EH (cell line): ENCODE measurements at regions not wholly inside any gene's neighbourhood (a gene's known extent, or its start where the extent isn't known, plus 50 kb on each side); places are given as distances from the start of the nearest gene placed in this dataset.

Source experiments
- DNase-seq: peaks from one replicate; pipeline ENCODE4 v3.0.0-alpha.2; 2015; ENCODE audit warnings: low read depth

GRCh38 chr12:93015871-93016751, 87.0 kb upstream of the EEA1 start:
- no peak for DNase-seq

GRCh38 chr12:93016752-93017350, 87.8 kb upstream of the EEA1 start:
- no peak for DNase-seq

DNA sequence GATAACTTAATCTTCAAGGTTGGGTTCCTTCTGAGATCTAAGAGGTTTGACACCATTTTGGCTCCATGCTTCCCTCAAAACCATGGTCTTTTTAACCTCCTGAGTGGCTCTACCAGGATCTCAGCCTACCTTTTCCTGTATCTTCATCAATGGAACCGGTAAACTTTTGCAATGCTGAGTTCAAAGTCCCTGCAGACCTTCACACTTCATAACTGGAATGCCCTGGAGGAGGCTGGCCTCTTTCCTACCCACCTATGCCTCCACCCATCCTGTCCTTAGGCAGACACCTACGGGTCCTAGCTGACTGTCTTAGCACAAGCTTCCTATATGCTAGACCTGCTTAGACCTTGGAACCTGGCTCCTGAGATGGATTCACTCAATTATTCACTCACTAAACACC, 89.5 kb upstream of the EEA1 start:
- DNase-seq, result no peak

DNA sequence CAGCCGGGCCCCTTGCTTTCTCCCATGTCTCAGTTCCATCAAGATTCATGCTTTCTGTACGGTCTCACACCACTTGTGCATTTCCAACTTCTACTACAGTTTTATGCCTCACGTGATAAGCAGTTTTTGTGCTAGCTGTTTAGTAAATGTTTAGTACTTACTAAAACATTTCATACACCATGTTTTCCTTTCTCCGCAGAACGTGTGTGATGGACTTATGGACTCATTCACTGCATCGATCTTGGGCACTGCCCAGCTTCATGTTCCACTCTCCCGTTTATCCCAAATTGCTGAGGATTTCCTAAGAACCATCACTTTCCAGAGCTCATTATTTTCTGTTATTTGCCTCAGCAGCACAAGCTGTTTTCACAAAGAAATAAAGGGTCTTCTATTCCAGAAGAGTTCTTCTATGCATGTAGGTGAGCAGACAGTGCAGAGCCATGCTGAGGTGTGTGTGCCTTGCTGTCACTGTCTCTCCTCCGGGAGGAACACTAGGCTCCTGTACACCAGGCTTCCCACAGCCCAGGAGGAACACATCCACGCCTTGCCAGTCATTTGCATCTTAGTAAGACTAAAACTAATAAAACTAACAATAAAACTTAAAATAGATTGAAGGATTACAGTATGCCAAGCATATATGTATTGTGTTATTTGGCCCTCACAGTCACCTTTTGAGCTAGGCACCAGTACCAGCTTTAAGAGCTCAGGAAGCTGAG, 90.3 kb upstream of the EEA1 start:
- DNase-seq, result no peak

DNA sequence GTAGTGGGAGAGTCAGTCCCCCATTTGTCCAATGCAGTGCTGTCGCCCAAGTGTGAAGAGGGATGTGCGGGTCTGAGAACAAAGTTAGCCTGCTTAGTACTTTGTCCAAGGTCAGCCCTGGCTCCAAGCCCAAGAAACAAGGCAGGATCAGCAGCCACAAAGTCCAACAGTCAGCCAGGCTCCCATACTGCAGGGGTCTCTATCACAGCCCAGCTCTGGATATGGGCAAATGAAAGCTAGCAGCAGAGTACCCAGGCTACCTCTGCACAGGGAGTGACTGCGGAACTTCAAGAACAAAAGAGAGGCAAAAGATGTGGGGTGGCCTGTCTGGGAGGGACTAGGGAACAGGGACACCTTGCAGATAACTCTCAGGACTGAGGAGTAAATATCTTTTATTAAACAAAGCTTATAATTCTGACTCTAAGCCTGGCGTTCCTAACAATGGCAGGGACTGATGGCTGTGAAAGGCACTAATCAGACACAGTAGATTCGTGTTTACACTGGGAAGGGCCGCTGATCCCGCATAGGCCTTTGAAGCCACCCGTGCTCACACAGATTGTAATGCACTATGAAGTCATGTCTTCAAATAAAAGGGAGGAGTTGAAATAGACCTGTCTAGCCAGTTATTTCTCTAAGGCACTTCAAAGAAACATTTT, 91.0 kb upstream of the EEA1 start:
- DNase-seq, result no peak

GRCh38 chr12:93020631-93021597, 91.8 kb upstream of the EEA1 start:
- DNase-seq, result no peak

- peak; percentile 46 for DNase-seq
Measured at GRCh38 chr12:93022603-93023340, 93.7 kb upstream of the EEA1 start.

DNA sequence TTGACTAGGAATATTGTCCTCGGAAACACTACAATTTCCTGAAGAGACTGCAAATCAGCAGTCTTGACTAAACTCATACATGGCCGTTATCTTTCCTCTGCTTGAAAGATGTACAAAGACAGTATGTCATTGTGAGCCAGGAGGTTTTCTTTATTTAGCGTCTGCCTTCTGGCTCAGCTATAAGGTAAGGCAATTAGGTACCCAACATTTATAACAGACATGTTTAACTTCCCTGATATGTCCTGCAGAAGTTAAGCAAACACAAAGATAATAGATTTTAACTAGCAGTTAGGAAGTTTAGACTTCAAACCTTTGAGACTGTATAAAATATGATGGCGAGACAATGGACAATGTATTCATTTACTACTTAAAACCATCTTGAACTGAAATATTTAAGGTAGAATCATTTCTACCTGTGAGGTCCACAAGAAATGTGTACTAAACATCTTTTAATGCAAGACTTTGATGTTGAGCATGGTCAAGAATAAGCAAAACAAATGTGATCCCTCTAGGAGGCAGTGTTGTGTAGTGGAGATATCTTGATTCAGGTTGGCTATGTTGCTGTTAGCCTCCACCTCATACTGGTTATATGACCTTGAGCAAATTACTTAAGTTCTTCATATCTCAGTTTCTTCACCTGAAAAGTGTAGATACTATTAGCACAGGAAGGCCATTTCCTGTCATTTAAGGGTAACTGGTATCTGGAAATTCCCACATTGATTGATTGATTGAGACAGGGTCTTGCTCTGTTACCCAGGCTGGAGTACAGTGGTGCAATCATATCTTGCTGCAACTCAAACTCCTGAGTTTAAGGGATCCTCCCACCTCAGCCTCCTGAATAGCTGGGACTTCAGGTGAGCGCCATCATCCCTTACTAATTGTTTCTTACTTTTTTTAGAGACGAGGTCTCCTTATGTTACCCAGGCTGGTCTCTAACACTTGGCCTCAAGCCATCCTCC, 96.3 kb upstream of the EEA1 start:
- peak; percentile 71 for DNase-seq

GRCh38 chr12:93027041-93027440, 97.9 kb upstream of the EEA1 start:
- no peak for DNase-seq

GRCh38 chr12:93029091-93029490, 100.0 kb upstream of the EEA1 start:
- no peak for DNase-seq

- no peak for DNase-seq
Measured at GRCh38 chr12:93031028-93031427, 101.9 kb upstream of the EEA1 start.

DNA sequence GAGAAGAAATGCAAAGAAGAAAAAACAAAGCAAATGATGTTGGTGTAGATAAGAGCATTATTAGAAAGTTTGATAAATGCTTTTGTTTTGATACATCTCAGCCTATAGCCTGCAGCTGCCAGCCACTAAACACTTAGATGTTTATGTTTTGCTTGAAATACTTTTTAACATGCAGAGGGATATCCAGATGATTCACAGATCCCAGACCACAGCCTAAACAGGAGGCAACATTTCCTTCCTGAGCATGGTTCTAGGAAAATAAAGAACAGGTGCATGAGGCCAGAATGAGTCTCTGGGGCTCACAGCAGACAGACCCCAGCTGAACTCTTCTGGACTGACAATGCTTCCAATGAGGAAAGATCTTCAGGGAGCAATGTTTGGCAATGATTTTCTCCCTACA, 103.7 kb upstream of the EEA1 start:
- DNase-seq, result peak; percentile 6

- DNase-seq, result no peak
Measured at GRCh38 chr12:93033948-93034347, 104.9 kb upstream of the EEA1 start.

DNA sequence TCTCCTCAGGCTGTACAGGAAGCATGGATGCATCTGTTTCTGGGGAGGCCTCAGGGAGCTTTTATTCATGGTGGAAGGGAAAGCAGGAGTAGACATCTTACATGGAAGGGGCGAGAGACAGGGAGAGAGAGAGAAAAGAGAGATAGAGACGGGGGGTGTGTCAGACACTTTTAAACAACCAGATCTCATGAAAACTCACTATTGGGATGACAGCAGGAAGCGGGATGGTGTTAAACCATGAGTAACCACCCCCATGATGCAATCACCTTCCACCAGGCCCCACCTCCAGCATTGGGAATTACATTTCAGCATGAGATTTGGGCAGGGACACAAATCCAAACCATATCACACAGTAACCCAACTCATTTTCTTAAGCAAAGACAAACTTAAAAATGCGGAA, 110.0 kb upstream of the EEA1 start:
- peak; percentile 15 for DNase-seq

DNA sequence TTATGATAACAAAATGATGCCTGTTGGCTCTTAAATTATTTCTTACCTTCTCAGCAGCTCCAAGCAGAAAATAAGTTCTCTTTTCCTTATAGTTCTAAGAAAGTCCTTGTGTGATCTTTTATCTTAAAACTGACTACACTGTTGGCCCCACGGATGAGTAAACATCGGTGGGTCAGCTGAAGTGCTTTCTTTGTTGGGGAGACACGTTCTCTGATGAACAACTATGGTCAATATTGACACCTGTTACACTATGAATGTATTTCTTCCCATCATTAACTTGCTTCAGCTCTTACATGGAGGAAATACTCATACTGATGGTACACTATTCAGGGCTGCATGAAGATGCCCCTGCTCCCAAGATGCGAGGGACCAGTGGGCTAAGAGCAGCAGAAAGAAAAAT, 110.8 kb upstream of the EEA1 start:
- no peak for DNase-seq

DNA sequence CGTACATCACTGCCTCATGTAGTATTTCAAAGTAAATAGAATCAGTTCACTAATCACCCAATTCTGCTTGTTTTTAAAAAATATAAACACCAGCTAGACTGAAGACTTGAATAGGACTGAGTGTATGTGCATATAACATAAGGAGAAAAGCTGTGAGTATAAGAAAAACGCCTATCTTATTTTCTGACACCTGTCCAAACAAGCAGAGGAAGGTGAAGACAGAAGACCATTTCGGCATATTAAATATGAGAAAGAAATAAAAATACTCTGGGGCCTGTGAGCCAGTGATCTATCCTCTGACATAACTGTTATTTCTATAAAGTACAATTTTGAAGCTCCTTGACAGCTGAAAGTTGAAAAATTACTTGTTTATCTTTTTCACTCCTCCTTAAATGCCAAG, 111.3 kb upstream of the EEA1 start:
- DNase-seq, result no peak

- no peak for DNase-seq
Measured at GRCh38 chr12:93041416-93041815, 112.3 kb upstream of the EEA1 start.

- peak; percentile 18 for DNase-seq
Measured at GRCh38 chr12:93042283-93042682, 113.2 kb upstream of the EEA1 start.

DNA sequence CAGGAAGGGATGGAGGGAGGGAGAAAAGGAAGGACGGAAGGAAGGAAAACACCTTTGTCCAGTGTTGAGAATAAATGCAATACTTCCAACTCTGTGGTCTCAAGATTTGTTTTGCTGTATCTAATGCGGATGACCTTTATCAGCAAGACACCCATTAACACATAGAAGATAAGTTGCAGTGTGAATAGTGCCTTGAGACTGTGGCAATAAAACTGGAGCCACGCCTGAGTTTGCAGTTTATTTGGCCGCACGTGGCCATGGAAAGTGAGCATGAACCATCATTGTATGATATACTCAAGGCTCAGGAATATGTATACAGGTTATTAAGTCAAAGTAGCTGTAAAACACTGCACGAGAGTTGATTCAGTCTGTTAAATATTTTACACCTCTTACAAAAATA, 113.6 kb upstream of the EEA1 start:
- DNase-seq, result no peak
